ENCODE measurements at regions not wholly inside any gene's neighbourhood (a gene's known extent, or its start where the extent isn't known, plus 50 kb on each side); places are given as distances from the start of the nearest gene placed in this dataset.

- Histone ChIP-seq H3K9me1 (ENCODE audit: control insufficient read depth, insufficient read depth, low read length) (no peaks in the 10 kb centered on the region), H3K9me3 (replicated peaks; ENCODE audit: control insufficient read depth, insufficient read depth, low read depth, low read length) (no peaks in the 10 kb centered on the region), H4K20me1 (replicated peaks; ENCODE audit: control insufficient read depth, insufficient read depth, low read length) (no peaks in the 10 kb centered on the region), H3K4me2 (ENCODE audit: insufficient read depth, low read length) (no peak overlapping the region), H3K36me3 (ENCODE audit: control insufficient read depth, insufficient read depth, low read length) (no peaks in the 10 kb centered on the region), H3K4me1 (replicated peaks in 1 of 2; ENCODE audit: control insufficient read depth in 2 of 2, insufficient read depth in 2 of 2, low read length in 2 of 2) (no peaks in the 10 kb centered on the region), H3K79me2 (ENCODE audit: control insufficient read depth, insufficient read depth, low read length) (no peaks in the 10 kb centered on the region), H3K9ac (ENCODE audit: insufficient read depth in 1 of 2, low read depth in 2 of 2, low read length in 2 of 2) (no peak overlapping the region), H3K4me3 (no peak overlapping the region), H2AFZ (ENCODE audit: low read depth, low read length) (no peak overlapping the region), H3K27ac (ENCODE audit: extremely low read depth, low read depth, low read length) (no peak overlapping the region), H3K27me3 (ENCODE audit: control insufficient read depth in 2 of 2, insufficient read depth in 2 of 2, low read length in 2 of 2) (peaks cover 0 to 6% of the 10 kb centered on the region in 2 experiments; a peak in 1 of 5 replicates)
- in situ Hi-C loops (cut with MboI) (no loop called here), intact Hi-C loops (cut with micrococcal nuclease) (no loop called here)
- ChIA-PET POLR2A (interaction anchor here (1.1 to 1.5 kb wide), 2 partner anchors 9 to 374 kb away, joined by 3 to 4 read pairs; no protein-coding TSS in a partner anchor), CTCF (ENCODE audit: low intra/inter-chr PET ratio) (no interaction called here)
- 9% methylated on average over 3 of the region's 3 CpGs for WGBS (ENCODE audit: insufficient coverage, low coverage, missing lambda C conversion rate)
- FAIRE-seq (no peak), ATAC-seq (no peak), DNase-seq (ENCODE audit: extremely low read depth in 1 of 4, low spot score in 3 of 4) (no peak)
- no TSS peak for BruUV-seq (replicated peaks)
- no peak for TF ChIP-seq NCOA6 (IDR thresholded peaks at IDR 0.05)
- TF ChIP-seq SFPQ (IDR thresholded peaks at IDR 0.05; ENCODE audit: low read depth, low read length), result no peak
- no peak for TF ChIP-seq ASH1L (IDR thresholded peaks at IDR 0.05; ENCODE audit: borderline replicate concordance, low read depth, partially characterized antibody)
- no peak for TF ChIP-seq TEAD1 (CRISPR knock-in tag; IDR thresholded peaks at IDR 0.05)
- TF ChIP-seq CHD2 (IDR thresholded peaks at IDR 0.05; ENCODE audit: low read depth, low read length), result no peak
- no peak for TF ChIP-seq RERE (CRISPR knock-in tag; IDR thresholded peaks at IDR 0.05; ENCODE audit: borderline replicate concordance)
- TF ChIP-seq GTF2B (IDR thresholded peaks at IDR 0.05; ENCODE audit: extremely low read depth, insufficient read length), result no peak
- TF ChIP-seq MCM2 (IDR thresholded peaks at IDR 0.05; ENCODE audit: low read depth), result no peak
- no peak for TF ChIP-seq PRDM10 (IDR thresholded peaks at IDR 0.05; ENCODE audit: partially characterized antibody)
Observed at GRCh38 chr2:168357797-168358472, 98.1 kb upstream of the CERS6 start.

All from K562 (cell line).